GM21717 (cell line): ENCODE measurements at regions not wholly inside any gene's neighbourhood (a gene's known extent, or its start where the extent isn't known, plus 50 kb on each side); places are given as distances from the start of the nearest gene placed in this dataset.

Experiments
- ATAC-seq: cut with Tn5 transposase; IDR thresholded peaks from one replicate; pipeline ENCODE4 v1.9.1; 2021; ENCODE audit warnings: mild to moderate bottlenecking, moderate library complexity; ENCODE audit not compliant: unreplicated experiment

DNA sequence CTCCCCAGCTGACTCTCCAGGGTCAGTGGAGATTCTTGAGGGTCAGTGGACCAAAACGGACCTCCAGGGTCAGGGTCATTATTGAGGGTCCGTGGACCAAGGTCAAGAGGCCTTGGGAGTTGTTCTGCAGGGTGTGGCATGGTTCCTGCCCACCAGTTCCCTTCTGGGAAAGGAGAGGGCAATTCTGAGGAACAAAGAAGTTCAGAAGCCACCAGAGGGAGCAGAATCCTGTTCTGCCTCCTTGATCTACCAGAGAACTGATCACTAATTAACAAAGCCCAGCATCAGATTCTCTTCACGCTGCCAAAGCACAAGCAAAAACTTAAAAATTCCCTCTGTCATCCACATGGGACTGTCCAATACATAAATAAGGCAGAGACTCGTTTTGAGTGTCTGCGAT lies 263.4 kb downstream of the DHX35 start:
- no peak for ATAC-seq

DNA sequence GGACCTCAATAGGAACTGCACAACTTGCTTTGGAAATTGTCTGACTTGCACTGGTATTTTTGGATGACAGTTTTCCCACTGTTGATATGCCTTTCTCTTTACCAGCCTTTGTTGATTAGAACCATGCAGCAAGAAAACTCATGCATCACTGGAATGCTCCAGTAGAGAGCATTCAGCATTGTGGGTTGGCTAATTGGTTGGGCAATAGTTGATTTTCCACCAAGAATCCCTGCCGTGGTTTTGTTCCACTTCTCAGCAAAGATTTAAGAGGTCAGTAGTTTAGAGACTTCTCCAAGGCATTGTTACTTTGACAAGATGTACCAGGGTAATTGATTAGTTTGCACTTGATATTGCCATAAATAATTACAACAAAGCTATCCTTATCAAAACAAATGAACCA lies 260.0 kb downstream of the DHX35 start:
- ATAC-seq = no peak

- no peak for ATAC-seq
Measured at GRCh38 chr20:39216195-39216594, 254.1 kb downstream of the DHX35 start.

DNA sequence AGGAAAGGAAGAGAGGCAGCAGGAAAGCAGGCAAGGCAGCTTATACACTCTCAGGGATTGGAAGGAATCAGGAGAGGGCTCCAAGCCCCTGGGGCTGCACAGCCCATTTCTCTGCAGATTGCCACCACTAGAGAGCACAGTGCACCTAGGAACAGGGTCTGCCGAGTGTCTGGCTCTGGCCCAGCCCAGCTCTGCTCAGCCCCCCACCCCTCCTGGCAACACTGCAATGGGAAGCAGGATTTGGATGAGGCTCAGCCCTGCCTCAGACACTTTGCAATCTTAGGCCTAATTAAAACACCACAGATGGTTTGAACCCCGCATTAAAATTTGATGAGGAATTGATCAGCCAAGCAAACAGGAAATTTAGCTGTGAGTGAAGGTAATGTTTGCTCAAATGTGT lies 252.7 kb downstream of the DHX35 start:
- ATAC-seq = no peak

GRCh38 chr20:39213476-39214145 lies 251.5 kb downstream of the DHX35 start:
- no peak for ATAC-seq

DNA sequence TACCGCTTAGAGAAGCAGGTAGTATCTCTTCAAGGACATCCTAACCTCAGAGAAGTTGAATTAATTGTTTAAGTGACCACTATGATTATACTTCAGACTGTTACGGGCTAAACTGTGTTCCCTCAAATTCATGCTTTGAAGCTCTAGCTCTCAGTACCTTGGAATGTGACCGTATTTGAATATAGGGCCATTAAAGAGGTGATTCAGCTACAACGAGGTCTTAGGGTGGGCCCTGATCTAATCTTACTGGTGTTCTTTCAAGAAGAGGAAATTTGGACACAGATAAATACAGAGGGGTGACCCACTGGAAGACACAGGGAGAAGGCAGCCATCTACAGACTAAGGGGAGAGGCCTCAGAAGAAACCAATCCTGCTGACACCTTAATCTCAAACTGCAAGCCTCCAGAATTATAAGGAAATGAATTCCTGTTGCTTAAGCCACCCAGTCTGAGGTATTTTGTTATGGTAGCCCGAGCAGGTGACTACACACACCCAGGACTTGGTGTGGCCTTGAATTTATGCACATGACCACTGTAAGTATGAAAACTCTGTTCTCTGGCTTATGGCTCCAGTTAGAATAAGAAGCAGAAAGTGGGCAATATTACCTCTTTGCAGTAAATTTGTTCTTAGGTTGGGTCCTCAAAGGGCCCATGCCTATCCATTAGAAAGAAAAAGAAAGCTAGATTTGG lies 249.1 kb downstream of the DHX35 start:
- ATAC-seq = no peak

DNA sequence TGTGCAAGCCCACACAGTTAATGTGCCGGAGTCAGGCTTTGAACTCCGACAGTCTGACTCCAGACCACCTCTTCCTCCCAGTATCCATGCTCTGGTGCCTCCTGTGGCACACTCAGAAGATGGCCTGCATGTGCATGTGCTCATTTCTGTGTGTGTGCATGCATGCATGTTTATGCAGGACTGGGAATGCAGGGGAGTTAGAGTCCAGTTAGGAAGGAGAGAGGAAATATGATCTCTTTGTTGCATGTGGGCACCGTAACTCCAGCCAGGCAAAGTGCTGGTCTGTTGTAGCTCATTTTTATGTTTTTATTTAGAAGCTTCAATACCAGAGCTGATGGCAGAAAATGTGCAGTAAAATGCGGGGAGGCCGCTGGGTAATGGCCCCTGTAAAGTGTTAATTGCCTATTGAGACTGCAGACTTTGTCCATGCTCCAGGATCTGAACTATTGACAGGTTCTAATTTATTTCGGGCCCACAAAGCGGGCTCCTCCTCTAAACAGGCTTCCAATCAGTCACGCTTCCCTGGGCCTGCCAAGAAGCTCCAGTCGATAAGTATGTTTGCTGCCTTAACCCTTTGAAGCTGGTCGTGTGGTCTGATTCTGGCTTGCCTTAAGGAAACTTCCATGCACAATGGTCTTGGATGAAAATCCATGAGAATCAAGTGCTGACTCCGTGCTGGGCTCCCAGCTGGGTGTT lies 248.3 kb downstream of the DHX35 start:
- ATAC-seq = no peak

DNA sequence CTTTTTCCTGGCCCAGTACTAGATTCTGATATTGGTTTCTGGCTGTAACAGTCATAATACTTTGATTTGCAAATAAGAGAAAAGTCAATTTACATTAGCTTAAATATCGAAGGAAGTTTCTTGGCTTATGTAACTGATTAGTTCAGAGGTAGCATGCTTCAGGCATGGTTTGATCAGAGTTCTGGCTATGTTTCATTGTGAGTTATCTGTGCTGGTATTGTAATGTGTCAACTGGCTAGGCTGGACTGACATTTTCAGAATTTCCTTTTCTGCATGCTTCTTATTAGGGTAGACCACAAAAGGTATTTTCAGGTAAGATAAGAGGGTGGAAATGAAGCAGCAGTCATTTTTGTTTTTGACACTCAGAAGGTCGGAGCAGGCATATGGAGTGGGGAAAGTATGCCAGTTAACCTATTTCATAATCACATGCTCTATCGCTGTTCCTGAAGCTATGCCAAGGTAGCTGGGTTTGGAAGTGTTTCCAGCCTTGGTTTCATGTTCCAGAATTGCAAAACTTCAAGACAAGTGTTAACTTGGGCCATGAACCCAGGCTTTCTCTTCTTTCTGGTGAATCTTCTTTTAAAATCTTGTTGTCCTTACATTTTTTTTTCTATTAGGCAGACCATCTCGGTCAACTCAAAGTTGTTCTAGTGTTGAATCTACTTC lies 244.9 kb downstream of the DHX35 start:
- no peak for ATAC-seq

DNA sequence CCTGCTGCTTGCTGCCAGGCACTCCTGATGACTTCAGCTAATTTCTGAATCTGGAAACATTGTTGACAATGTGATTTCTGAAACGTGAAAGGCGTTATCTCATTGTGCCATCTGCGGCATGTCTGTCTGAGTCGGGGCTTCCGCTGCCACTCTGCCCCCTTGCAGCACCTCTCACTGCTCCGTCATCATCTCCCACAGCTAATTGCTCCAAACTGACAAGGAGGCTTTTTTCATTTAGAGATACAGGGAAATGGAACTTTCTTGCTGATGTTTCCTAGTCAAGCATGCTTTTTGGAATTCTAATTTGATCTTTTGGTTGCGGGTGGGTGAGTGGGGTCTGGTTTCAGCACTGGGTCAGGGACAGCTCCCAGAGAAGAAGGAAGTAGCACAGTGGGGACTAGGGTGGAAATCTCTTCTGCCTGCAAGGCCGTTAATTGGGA lies 233.5 kb downstream of the DHX35 start:
- no peak for ATAC-seq

- no peak for ATAC-seq
Measured at GRCh38 chr20:39190666-39191570, 228.8 kb downstream of the DHX35 start.

DNA sequence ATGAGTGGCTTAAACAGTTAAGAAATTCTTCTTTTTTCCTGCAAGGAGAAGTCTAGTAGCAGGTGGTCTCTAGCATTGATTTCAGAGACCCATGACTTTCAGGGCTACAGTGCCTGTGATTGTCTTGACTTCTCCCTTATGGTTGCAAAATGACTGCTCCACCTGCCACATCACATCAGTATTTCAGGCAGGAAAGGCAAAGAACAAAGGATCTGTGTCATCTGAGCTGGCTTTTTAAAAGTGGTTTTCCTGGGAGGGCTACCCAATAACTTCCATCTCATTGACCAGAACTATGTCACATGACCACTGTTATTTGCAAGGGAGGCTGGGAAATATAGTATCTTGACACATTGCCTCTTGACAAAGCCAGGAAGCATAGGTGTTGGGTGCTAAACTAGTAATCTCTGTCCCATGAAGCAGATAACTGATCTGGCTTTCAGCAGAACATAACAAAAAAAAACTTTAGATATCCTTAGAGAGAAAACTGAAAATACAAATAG lies 226.2 kb downstream of the DHX35 start:
- ATAC-seq = no peak

DNA sequence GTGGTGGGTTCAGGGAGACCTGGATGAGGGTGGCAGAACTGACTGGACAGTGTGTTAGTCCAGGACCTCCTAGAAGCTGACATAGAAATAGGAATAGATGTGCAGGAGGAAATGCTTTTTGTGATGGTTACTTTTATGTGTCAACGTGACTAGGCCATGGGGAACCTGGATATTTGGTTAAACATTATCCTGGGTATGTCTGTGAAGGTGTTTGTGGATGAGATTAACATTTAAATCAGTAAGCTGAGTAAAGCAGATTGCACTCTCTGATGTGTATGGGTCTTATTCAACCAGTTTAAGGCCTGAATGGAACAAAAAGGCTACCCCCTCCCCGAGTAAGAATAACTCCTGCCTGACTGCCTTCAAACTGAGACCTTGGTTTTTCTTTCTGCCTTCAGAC lies 219.3 kb downstream of the DHX35 start:
- no peak for ATAC-seq

DNA sequence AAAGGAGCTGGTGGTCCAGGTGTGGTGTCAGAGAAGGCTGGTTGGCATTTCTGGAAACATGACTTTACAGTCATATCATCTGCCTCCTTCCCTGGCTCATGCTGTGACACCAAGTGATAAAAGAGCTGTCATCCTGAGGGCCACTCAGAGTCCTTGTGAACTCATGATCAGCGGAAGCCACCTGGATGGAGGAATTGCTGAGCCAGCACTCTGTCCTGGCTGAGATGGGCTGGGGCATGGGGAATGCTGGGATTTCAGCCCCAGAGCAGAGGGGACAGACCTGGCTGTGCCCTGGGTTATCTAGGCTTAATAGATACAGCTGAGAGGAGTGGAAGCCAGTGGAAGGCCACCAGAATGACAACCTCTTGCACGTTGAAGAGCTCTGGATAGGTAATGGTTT lies 214.3 kb downstream of the DHX35 start:
- no peak for ATAC-seq

- no peak for ATAC-seq
Measured at GRCh38 chr20:39170896-39171463, 208.8 kb downstream of the DHX35 start.

- no peak for ATAC-seq
Measured at GRCh38 chr20:39165099-39165498, 203.0 kb downstream of the DHX35 start.

DNA sequence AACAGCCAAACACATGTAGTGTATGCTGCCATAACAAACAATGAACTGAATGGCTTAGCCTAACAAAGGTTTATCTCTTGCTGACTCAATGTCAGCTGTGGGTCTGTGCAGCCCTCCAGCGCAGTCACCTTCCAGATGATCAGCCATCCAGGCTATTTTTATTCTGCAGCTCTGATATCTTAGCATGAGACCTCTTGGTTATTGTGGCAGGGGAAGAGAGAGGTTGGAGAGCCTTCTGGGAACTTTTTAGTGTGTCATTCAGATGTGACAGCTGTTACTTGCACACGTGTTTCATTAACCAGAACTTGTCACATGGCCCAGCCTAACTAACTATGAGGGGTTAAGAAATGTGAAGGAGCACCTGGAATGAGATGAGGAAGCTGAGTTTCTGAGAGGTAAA lies 202.5 kb downstream of the DHX35 start:
- no peak for ATAC-seq

GRCh38 chr20:39163993-39164392 lies 201.8 kb downstream of the DHX35 start:
- ATAC-seq = no peak

GRCh38 chr20:39161900-39162299 lies 199.8 kb downstream of the DHX35 start:
- no peak for ATAC-seq

GRCh38 chr20:39155971-39156370 lies 193.8 kb downstream of the DHX35 start:
- no peak for ATAC-seq

DNA sequence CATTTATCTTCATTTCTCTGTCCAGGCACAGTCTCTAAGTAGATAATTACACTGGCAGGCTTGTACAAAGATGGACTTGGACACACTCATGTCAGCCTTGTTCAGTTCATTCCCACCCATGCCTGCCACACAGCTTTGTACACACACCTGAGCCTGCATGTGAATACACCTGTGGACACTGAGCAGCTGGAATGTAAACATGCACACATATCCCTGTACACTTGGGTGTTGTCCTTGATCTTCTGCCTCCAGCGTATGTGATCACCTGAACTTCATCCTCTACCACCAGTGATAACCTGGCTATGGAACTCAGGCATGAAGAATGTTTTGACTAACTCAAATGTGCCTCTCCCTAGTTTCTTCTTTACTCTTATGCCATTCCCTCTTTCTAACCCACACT lies 190.6 kb downstream of the DHX35 start:
- no peak for ATAC-seq
